ENCODE measurements at regions not wholly inside any gene's neighbourhood (a gene's known extent, or its start where the extent isn't known, plus 50 kb on each side); places are given as distances from the start of the nearest gene placed in this dataset.

DNA sequence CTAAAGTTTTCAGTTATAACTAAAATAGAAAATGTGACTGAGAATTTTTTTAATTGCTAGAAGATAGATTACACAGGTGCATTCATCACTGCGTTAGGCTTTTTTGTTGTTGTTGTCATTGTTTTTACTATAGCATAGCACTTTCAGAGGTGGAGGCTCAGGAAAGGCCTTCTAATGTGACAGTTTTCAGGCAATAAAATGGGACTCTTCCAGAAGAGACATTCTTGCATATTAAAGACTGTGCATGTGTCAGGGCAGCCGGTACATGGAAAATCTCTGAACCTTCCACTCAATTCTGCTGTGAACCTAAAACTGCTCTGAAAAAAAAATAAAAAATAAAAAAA, 175.2 kb downstream of the METTL4 start:
- TF ChIP-seq, protein P1, sequence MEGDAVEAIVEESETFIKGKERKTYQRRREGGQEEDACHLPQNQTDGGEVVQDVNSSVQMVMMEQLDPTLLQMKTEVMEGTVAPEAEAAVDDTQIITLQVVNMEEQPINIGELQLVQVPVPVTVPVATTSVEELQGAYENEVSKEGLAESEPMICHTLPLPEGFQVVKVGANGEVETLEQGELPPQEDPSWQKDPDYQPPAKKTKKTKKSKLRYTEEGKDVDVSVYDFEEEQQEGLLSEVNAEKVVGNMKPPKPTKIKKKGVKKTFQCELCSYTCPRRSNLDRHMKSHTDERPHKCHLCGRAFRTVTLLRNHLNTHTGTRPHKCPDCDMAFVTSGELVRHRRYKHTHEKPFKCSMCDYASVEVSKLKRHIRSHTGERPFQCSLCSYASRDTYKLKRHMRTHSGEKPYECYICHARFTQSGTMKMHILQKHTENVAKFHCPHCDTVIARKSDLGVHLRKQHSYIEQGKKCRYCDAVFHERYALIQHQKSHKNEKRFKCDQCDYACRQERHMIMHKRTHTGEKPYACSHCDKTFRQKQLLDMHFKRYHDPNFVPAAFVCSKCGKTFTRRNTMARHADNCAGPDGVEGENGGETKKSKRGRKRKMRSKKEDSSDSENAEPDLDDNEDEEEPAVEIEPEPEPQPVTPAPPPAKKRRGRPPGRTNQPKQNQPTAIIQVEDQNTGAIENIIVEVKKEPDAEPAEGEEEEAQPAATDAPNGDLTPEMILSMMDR (IDR thresholded peaks at IDR 0.05; ENCODE audit: insufficient read depth, low read depth, low read length) = no peak
- TF ChIP-seq EZH2 (IDR thresholded peaks at IDR 0.05; ENCODE audit: insufficient read depth, low read length) = no peak

All from astrocyte (in vitro differentiated cells and primary cell).